HG03135 (cell line): ENCODE measurements at regions not wholly inside any gene's neighbourhood (a gene's known extent, or its start where the extent isn't known, plus 50 kb on each side); places are given as distances from the start of the nearest gene placed in this dataset.

ENCODE experiments used
- ATAC-seq: cut with Tn5 transposase; IDR thresholded peaks from one replicate; pipeline ENCODE4 v1.9.1; 2021; ENCODE audit warnings: mild to moderate bottlenecking, moderate library complexity; ENCODE audit not compliant: unreplicated experiment

GRCh38 chr2:39534095-39534711, 97.1 kb upstream of the MAP4K3 start:
- no peak for ATAC-seq

DNA sequence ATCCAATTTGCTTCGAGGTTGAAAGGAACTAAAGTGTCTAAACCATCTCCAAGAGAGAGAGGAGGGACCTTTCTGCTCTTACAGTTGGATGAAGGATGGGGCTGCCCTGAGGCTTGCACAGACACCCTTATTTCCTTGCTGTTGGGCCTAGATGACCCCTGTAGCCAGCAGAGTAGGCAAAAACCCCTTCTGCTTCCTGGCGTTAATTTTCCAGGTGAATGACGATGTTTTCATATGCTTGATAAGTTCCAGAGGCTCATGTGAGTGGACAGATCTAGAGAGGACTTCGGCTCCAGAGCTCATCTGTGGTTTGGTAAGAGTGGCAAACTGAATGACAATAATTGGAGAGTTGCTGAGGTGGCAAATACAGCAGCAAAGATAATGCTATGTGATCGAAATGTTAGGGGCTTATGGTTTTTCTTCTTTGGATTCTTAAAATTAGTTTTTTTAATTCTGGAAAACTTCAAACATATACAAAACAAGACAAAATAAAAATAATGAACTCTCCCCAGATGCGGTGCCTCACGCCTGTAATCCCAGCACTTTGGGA, 98.6 kb upstream of the MAP4K3 start:
- no peak for ATAC-seq

DNA sequence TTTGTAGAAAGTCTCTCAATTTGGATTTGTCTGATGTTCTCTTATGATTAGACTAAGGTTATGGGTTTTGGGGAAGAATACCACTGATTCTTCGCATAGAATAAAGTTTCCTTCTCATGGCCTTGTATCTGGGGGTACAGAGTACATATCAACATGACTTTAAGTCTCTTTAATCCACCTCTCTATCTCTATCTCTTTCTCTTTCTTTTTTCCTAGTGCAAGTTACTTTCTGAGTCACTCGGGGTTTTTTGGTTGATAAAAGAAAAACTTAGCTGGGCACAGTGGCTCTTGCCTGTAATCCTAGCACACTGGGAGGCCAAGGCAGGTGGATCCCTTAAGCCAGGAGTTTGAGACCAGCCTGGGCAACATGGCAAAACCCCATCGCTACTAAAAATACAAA, 100.1 kb upstream of the MAP4K3 start:
- ATAC-seq = no peak

GRCh38 chr2:39538718-39539117, 101.6 kb upstream of the MAP4K3 start:
- no peak for ATAC-seq

DNA sequence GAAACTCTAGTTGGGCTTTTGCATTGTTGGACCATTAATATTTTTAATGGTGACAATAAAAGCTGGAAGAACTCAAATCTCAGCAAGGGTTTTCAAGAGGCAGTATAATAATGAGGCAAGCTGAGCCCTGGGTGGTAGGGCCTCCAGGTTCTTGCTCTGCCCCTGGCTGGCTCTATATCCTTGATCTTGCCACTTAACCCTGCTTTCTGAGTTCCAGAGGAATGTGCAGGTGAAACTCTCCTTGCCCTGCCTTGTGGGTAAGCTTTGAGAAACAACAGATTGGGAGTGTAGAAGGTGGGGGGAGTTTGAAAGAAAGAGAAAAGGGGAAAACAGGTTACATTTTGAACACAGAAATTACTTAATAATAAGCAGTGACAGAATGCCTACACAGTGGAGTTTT, 103.3 kb upstream of the MAP4K3 start:
- no peak for ATAC-seq

GRCh38 chr2:39541011-39541930, 104.2 kb upstream of the MAP4K3 start:
- no peak for ATAC-seq

DNA sequence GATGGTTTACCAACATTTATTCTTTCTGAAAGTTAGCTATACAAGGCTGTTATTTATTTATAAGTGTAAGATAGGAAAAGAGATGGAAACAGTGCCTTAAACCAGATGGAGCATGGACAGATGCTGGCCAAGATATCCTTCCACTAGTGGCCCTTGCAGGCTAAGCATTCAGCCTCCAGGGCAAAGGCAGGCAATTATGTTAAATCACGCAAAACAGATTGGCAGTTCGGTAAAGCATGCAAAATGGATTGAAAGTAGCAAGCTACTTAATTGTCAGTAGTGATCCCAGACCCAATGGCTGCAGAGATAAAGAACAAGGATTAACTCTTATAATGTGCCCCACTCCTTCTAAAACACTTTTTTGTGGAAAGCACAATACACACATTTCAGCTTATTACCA, 105.4 kb upstream of the MAP4K3 start:
- ATAC-seq = no peak

- ATAC-seq = no peak
These were observed 108.9 kb upstream of the MAP4K3 start for GRCh38 chr2:39545957-39546356.

DNA sequence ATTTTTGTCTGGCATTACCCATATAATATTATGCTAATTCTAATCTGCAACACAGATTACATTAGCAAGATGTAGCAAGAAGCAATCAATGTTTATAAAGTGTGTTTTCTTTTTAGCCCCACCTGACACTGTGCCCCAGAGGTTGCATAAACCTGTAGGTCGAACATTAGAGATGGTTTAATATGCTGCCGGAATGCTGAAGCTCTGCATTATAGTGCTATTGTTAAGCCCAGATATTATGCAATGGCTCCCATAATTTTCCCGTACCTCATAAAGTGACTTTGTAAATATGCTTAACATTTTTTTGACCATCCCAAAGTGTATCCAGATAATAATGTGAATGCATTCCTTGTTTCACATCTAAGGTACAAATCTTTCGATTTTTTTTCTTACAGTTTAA, 109.3 kb upstream of the MAP4K3 start:
- no peak for ATAC-seq

DNA sequence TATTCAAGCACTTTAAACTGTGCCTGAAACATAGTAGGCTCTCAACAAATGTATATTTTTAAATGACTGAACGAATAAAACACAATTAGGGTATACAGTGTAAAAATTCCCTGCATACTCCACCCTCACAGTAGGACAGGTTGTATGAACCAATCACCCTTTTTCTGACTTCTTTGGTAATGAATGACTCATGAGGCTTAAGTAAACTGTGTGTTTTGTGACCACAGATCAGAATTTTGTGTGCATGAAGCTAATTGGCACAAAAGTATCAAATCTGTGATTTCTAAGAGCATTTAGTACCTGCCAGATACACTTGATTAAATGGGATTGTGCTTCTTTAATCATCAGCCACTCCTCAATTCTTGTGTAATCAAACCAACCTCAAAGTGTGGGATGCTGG, 109.9 kb upstream of the MAP4K3 start:
- ATAC-seq = no peak

- no peak for ATAC-seq
These were observed 111.0 kb upstream of the MAP4K3 start for GRCh38 chr2:39547811-39548719.

DNA sequence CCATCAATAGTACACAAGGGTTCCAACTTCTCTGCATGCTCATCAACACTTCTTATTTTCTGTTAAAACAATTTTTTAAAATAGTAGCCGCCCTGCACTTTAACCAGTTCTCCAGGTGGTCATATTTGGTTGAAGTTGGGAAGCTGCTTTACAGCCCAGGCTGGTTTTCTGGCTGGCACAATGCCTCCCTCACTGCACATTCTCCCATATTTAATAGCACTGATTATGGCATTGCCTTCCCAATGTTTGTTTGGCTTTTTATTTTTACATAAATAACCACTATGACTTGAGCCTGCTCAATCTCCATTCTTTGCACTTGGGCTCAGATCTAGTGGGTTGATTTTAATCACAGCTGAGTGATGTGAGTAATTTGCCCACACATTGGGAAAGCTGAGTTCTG, 111.9 kb upstream of the MAP4K3 start:
- no peak for ATAC-seq

DNA sequence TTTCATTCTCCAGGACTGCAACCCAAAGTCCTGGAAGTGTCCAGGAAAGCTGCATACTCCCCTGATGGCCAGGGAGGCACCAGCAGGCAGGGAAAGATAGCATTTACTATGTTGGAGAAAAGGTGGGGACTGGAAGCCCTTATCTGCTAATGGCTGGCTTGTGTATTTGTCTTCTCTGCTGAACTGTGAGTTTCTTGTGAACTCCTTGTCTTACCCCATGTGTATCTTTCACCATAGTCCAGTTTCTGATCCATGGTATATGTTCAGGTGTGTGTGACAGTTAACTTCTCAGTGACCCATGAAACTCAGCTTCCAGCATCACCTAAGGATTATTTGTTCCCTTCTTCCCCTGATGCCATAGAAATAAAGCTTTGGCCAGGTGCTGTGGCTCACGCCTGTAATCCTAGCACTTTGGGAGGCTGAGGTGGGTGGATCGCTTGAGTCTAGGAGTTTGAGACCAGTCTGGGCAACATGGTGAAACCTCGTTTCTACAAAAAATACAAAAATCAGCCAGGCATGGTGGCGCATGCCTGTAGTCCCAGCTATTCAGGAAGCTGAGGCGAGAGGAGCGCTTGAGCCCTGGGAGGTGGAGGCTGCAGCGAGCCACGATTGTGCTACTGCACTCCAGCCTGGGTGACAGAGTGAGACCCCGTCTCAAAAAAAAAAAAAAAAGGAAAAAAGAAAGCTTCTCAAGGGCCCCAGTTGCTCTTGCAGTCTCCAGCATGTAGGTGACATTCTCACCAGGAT, 112.8 kb upstream of the MAP4K3 start:
- ATAC-seq = no peak

- ATAC-seq = no peak
These were observed 113.7 kb upstream of the MAP4K3 start for GRCh38 chr2:39550701-39551285.

GRCh38 chr2:39558906-39559305, 106.8 kb upstream of the TMEM178A start:
- ATAC-seq = no peak

GRCh38 chr2:39563572-39563971, 102.1 kb upstream of the TMEM178A start:
- ATAC-seq = no peak

GRCh38 chr2:39567507-39567906, 98.2 kb upstream of the TMEM178A start:
- no peak for ATAC-seq

DNA sequence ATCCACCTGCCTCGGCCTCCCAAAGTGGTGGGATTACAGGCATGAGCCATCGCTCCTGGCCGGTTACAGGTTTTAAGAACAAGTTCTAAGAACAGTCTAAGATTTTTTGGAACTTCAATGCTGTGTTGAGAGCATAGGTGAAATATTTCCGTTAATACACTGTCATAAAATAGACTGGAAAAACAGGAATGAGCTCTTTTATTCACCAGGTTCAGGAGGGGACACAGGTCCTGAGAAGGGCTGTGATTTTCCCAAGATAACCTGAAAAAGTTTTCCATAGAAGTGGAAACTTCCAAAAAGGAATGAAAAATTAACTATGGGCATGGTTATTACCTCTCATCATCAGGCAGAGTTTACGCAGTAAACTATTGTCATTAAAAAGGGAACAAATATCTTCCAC, 97.6 kb upstream of the TMEM178A start:
- no peak for ATAC-seq

DNA sequence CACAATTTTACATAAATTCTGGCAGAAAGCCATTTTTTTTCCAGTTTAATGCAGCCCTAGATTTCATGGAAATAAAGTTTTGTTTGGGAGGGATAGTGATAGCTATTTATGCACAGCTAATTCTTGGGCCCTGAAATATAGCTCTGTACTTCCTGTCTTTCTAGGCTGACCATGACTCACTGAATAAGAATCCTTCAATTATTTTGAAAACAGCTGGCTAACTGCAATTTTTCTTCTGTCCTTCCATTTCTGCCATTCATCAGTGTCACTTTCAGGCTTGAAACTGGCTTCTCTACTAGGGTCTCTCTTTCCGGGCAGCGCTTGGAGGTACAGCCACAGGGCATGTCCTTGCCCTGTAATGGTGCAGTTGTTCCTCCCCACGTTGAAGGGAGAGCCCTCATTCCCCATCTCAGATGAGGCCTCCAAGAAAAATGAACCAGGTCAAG, 97.1 kb upstream of the TMEM178A start:
- ATAC-seq = no peak

- ATAC-seq = no peak
These were observed 95.6 kb upstream of the TMEM178A start for GRCh38 chr2:39570130-39570555.
